HG03521 (cell line): ENCODE measurements at regions not wholly inside any gene's neighbourhood (a gene's known extent, or its start where the extent isn't known, plus 50 kb on each side); places are given as distances from the start of the nearest gene placed in this dataset.
A peak's percentile ranks its signal among the peaks of the same experiment; 100 is the strongest.
"Not testable (repeated sequence)": the region's sequence is repeated elsewhere in the genome, so short reads cannot be mapped to it uniquely, and the experiment has no call there.

Source experiments
- ATAC-seq: cut with Tn5 transposase; IDR thresholded peaks from one replicate; pipeline ENCODE4 v1.9.1; 2021; ENCODE audit warnings: mild to moderate bottlenecking, moderate library complexity; ENCODE audit not compliant: unreplicated experiment

DNA sequence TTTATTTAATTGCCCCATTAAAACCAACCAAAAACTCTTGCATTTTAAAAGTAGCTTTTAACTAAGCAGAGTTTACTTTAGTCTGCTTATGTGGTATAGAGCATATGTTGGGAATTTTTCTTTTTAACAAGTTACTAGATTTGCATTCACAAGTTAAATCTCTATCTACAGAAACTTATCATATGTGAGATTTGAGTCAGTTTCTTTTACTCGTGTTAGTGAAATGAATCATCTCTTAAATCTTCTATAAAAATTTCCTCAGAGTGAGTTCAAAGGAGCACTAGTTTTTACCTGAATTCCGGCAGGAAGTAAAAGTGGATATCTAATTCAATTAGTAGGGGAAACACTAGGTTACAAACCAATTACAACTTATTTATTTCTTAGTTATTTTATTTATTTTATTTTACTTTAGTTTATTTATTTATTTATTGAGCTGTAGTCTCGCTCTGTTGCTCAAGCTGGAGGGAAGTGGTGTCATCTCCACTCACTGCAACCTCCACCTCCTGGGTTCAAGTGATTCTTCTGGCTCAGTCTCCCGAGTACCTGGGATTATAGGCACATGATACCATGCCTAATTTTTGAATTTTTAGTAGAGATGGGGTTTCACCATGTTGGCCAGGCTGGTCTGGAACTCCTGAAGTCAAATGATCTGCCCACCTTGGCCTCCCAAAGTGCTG, 1609.6 kb upstream of the B3GALT2 start:
- no peak for ATAC-seq

GRCh38 chr1:194787001-194787400, 1600.6 kb upstream of the B3GALT2 start:
- ATAC-seq = no peak

DNA sequence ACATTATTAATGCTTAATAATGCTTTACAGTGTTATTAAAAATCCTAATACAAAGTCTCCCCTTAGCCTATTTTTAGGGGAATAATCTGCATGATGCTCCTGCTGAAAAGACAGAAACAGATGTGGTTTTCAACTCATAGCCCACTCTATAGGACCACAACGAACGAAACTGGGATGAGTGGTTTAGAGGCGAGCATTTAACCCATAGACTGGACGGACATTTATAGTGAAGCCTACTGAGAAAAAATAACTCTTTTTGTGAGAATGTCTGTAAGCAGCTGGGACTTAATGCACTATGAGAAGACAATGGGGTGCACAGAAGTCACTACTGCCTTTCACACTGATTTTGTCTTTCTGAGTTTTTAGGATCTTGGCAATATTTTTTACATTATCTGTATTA, 1599.6 kb upstream of the B3GALT2 start:
- ATAC-seq = no peak

DNA sequence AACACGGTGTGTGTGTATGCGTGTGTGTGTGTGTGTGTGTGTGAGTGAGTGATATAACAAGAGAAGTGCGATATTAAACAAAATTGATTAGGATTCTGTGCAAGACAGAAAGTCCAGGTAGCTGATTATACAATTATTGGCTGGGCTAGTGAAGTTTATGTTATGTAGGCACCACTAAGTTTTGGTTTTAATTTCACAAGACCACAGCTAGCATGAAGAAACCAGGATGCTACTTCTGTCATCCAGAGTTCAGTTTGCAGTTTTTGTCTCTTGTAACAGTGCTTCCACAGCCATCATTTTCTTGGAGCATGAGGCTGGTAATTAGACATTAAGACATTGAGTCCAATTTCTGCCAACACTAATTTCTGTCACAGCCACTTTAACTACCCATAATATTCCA, 1590.2 kb upstream of the B3GALT2 start:
- ATAC-seq = no peak

DNA sequence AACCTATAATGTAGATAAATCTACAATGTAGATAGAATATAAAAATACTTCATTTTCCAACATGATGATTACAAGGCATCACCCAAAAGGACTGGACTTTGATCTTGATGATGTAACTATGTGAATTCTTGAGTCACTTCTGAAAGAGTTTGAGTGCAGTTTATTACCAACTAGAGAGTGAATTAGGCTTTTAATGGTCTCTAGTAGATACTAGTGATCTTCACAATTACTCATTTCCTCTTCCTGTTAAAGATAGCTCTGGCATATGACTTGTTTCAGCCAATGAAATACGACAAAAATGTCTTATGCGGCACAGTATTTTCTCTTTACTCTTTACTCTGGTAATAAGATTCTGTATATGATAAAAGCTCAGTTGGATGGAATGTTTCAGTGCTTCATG, 1588.1 kb upstream of the B3GALT2 start:
- no peak for ATAC-seq

DNA sequence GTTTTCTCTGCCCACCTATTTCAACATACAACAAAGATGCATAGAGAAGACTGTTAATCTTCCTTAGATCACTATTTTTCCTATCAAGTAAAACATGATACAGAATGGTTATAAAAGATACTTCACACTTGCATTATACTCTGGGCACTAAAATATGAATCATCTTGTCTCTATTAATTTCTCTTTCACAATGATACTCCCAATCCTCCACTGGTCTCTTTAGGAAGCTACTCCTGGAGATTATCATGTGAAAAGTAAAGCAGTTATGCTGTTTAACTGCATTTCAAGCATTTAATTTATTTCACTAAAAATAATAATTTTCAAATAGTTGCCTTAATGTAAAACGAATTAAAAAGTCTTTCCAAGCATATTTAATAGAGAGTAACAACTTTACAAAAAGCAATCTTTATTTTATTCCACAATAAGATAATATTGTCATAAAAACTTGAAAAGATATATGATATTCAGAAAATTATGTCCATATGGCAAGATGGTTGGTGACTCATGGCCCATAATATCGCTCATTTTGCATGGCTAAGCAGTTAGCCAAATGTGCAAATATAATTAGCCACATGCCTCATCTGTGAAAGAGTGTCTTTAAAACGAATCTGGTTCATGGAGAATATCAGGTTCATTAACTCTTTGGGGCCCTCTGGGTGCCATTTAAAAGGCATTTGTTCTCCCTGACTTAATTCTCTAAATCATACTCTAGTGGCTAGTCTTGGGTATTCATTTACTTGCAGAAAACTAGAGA, 1569.0 kb upstream of the B3GALT2 start:
- no peak for ATAC-seq

DNA sequence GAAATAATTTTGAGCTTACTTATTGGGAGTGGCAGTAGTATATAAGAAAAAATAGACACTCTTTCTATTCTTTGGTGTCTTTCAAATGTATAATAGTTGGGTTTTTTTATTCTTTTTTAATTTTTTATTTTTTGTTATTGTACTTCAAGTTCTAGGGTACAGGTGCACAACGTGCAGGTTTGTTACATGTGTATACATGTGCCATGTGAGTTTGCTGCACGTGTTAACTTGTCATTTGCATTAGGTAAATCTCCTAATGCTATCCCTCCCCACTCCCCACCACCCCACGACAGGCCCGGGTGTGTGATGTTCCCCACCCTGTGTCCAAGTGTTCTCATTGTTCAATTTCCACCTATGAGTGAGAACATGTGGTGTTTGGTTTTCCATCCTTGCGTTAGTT, 1552.4 kb upstream of the B3GALT2 start:
- ATAC-seq = not testable (repeated sequence)

DNA sequence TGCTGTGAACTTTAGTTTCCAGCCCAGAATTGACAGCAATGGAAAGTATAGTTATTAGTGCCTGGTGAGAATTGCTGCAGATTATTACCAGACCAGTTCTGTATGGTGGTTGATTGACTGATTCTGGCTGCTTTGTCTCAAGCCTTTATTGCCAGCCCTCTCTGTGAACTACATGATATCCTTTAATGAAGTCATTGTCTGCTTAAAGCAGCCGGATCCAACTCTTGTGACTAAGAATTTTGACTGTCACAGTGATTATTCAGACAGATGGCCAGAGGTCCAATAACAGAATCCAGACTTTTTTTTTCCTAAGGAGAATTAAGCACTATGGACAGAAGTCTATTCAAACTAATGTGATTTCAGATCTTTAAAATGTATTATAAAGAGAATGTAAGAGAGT, 1548.6 kb upstream of the B3GALT2 start:
- ATAC-seq = no peak

GRCh38 chr1:194731025-194731424, 1544.6 kb upstream of the B3GALT2 start:
- no peak for ATAC-seq

DNA sequence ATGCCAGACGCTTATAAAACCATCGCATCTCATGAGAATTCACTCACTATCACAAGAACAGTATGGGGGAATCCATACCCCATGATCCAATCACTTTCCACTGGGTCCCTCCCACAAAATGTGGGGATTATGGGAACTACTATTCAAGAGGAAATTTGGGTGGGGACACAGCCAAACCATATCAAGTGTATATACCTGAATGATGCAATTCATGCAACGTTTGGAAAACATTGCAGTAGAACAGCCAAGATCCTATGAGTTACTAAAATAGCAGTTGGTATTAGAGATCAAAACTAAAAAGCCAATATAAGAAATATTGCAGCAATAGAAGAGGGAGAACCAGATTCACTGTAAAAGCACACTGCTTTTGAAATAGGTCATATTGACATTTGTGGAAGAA, 1543.9 kb upstream of the B3GALT2 start:
- no peak for ATAC-seq

DNA sequence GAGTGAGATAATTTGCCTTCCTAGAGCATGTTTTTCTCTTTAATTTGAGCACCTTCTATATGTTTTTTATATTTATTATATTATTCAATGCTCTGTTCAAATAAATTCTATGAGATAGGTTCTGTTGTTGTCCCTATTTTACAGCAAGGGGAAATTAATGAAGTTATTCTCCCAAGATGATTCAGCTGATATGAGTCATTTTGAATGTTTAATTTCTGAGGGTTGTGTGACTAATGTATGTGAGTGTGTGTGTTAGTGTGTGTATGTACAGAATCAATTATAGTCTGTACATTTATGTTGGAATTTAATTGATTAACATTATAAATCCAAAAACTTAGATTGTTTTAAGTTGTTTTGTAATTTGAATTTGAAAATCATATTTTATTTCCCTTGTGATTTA, 1536.7 kb upstream of the B3GALT2 start:
- ATAC-seq = no peak

GRCh38 chr1:194717941-194718340, 1531.5 kb upstream of the B3GALT2 start:
- no peak for ATAC-seq

GRCh38 chr1:194717334-194717733, 1530.9 kb upstream of the B3GALT2 start:
- no peak for ATAC-seq

DNA sequence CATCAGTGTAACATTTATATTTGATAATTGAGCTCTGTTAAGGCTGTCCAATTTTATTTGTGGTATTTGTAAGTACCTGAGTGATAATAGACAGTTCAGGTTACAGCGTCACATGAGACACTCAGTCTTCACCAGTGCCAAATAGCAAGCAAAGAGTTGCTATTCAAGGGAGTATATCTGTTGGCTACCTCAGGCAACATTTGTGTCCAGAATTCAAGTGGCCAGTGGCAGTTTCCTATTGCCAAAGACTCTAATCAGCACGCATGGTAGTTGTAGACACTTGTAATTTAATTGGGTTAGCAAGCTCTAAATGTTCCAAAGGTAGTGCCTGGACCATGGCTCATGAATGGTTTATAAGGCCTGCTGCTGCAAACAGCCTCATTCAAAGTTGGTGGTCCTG, 1524.3 kb upstream of the B3GALT2 start:
- no peak for ATAC-seq

DNA sequence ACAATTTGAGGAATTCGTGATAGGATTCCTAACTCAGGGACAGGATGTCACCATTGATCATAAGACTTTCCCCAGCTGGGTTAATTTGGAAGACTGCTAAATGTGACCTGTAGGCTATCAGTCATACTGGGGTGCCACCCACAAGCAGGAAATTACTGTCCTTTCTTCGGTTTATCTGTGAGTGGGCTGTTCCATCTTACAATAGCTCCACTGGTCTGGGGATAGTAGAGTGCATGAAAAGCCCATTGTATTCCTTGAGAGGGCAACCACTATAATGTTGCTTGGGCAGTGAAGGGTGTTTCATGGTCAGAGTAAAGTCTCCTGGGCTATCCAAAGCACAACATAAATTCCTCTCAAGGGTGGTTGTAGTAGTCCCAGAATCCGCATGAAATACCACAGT, 1523.0 kb upstream of the B3GALT2 start:
- no peak for ATAC-seq

DNA sequence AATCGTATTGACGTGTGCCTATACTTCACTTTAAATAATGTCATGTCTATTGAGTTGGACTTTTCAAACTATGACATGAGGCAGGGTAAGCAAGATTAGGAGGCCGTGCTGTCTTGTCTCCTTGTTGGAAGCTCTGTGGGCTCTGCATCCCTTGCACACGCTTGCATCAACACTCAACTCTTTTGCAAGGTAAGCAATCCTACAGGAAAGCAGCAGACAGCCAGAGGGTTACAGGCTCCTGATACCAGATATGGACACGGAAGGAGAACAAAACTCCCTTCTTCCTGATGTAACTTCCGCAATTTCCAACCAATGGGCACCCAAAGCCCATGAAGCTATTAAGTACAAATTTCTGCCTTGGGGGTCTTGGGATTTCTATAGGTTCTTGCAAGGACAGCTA, 1520.7 kb upstream of the B3GALT2 start:
- ATAC-seq = no peak

- ATAC-seq = peak; percentile 69
These were observed 1518.9 kb upstream of the B3GALT2 start for GRCh38 chr1:194705123-194705854.

DNA sequence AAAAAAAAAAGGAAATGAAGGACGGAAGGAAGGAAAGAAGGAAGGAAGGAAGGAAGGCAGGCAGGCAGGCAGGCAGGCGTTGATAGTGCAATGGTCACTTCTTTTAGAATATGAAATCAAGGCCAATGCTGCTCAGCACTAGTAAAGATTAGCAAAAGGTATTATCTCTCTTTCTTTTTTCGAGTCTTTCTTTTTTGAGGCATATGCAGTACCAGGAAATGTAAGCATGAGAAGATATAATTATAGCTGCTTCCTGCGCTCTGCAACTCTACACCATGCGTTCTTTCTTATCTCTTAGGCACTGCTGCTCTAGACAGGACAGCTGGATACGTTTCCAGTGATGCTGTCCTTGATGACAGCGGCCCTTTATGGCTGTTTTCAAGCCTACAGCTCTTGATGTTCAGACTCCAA, 1512.5 kb upstream of the B3GALT2 start:
- no peak for ATAC-seq

- ATAC-seq = no peak
These were observed 1506.8 kb upstream of the B3GALT2 start for GRCh38 chr1:194693244-194693643.

- no peak for ATAC-seq
These were observed 1498.2 kb upstream of the B3GALT2 start for GRCh38 chr1:194684636-194685035.

DNA sequence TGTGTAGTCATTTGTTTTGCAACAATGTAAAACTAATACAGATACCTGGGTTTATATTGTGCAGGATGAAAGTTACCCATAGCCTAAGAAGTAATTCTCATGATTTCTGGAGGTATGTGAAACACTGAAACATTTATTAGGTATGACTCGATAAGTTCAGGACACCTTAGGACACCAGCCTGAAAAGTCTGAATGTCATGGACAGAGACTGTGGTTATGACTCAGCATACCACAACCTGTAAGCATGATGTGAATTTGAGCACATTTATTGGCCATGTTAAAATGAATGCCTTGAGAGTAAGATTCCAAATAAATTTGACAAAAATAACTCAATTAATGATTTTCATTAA, 1471.7 kb upstream of the B3GALT2 start:
- ATAC-seq = no peak

DNA sequence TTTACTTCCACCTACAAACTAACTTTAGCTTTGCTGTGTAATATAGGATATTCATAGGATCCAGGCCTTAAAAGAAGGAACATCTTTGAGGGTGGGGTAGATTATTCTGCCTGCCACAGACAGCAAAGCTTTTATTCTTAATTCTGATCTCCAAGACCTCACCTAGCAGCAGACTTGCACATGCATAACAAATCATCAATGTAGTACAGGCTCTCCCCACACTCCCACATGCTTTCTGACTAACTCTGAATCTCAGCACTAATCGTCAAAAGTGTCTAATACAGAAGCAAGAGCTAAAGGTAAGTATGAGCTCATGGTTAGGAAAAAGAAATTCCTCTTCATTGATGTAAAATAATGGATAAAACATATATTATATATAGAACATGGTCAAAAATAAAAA, 1468.5 kb upstream of the B3GALT2 start:
- ATAC-seq = no peak
